GM12873 (cell line): ENCODE measurements at regions not wholly inside any gene's neighbourhood (a gene's known extent, or its start where the extent isn't known, plus 50 kb on each side); places are given as distances from the start of the nearest gene placed in this dataset.

ENCODE experiments used
- CTCF ChIP-seq: IDR thresholded peaks from 2 replicates; pipeline ENCODE4 v1.5.1; 2012; ENCODE audit warnings: low read depth, mild to moderate bottlenecking, moderate library complexity, low read length, control low read depth; ENCODE audit not compliant: insufficient read depth; ENCODE audit errors: missing control alignments

GRCh38 chr3:8328967-8329366, 172.7 kb upstream of the LMCD1 start:
- TF ChIP-seq CTCF = no peak

DNA sequence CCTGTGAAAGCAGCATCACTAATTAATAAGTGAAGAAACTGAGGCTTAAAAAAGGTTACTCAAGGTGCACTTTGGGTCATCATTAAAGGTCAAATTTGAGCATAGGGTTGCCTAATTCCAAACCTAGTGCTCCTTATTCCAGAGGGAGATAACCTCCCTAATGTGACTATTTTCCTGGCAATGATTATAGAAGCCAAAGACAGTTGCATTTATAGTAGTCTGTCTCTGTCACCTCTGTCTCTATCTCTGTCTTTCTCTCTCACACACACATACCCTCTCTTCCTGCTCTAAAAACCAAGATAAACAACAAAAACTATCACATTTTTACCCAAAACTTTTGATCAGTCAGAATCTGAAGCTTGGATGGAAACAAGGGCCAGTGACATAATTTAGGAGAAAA, 172.0 kb upstream of the LMCD1 start:
- TF ChIP-seq CTCF = no peak

DNA sequence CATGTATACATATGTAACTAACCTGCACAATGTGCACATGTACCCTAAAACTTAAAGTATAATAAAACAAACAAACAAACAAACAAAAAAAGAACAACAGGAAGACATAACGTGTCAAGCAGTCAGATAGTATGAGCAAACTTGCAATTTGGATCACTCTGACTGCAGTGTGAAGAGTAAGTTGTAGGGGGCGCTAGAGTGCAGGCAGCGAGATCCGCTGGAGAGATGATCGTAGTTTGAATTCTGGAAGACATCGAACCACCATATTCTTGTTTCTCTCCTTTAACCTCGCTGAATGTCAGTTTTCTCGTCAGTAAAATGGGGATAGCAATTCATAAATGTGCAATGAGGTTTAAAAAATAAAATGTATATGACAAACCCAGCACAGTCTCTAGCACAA, 165.2 kb upstream of the LMCD1 start:
- peak; percentile 55 for TF ChIP-seq CTCF

DNA sequence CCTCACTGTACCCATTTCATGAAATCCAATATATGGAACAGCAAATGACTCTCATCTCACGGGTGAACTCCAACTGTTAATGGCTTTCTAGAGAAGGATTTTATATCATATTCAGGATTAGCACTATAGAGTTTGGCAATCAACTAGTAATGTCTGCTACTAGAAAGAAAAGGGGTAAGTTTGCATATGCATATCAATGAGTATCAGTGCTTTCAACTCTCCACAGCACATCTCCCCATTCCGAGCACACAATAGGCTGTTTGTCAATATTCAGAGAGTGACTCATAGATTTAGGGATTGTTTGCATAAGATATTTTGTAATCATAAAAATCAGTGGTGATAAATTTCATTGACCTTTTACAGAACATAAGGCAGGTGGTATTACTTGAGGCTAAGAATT, 163.2 kb upstream of the LMCD1 start:
- no peak for TF ChIP-seq CTCF

DNA sequence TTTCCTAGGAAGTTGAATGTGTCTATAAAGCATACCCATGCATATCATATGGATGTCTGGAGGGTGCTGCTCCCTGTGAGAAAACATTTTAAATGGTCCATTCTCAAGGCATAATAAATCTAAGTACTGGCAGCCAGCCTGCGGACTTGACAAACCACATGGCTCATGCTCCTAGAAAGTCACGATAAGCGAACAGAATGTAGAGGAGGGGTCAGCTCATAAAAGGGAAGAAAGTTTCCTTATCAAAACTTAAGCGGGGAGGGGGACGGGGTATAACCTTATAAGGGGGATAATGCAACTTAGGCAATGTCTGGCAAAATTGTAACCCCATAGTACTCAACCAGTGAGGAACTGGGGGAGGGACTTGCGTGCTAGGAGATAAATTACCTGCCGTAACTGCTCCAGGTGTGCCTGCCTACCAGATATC, 159.8 kb upstream of the LMCD1 start:
- TF ChIP-seq CTCF = no peak

DNA sequence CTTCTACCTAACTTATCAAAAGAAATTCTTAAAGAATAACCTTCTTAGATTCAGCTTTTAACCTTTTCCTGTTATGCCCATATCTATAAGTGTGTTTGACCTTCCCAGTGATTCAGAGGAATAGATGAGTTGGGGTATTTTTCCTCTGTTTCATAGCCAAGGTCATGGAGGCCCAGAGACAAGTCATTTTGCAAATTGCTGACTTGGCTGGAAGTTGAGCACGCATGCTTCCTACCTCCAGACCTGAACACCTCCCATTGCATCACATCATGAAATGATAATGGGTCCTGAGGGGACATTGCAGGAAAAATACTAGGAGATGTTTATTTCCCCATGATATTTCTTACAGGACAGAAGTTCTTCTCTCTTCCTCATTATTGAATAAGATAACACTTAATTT, 158.6 kb upstream of the LMCD1 start:
- TF ChIP-seq CTCF = no peak

DNA sequence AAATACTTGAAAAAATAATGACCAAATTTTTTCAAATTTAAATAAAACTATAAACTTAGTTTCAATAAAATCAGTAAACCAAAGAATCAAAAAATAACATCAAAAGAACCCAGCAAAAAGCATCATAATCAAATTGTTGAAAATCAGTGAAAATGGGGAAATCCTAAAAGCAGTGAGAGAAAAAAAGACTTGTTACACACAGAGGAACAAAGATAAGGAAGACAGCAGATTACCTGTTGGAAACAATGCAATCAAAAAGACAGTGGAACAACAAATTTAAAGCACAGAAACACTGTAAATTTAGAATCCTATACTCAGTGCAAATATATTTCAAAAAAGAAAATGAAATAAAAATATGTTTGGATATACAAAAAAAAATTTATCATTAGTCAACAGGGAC, 156.2 kb upstream of the LMCD1 start:
- TF ChIP-seq CTCF = no peak
